ENCODE measurements at regions not wholly inside any gene's neighbourhood (a gene's known extent, or its start where the extent isn't known, plus 50 kb on each side); places are given as distances from the start of the nearest gene placed in this dataset.
"Not testable (repeated sequence)": the region's sequence is repeated elsewhere in the genome, so short reads cannot be mapped to it uniquely, and the experiment has no call there.

GRCh38 chr2:2646433-2647051 is 315.5 kb upstream of the MYT1L start:
- TF ChIP-seq, protein P1, sequence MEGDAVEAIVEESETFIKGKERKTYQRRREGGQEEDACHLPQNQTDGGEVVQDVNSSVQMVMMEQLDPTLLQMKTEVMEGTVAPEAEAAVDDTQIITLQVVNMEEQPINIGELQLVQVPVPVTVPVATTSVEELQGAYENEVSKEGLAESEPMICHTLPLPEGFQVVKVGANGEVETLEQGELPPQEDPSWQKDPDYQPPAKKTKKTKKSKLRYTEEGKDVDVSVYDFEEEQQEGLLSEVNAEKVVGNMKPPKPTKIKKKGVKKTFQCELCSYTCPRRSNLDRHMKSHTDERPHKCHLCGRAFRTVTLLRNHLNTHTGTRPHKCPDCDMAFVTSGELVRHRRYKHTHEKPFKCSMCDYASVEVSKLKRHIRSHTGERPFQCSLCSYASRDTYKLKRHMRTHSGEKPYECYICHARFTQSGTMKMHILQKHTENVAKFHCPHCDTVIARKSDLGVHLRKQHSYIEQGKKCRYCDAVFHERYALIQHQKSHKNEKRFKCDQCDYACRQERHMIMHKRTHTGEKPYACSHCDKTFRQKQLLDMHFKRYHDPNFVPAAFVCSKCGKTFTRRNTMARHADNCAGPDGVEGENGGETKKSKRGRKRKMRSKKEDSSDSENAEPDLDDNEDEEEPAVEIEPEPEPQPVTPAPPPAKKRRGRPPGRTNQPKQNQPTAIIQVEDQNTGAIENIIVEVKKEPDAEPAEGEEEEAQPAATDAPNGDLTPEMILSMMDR (IDR thresholded peaks at IDR 0.05; ENCODE audit: insufficient read depth, low read length) = no peak
- no peak for DNase-seq (ENCODE audit: low read depth)
- no peak overlapping the region for H3K4me3 ChIP-seq (ENCODE audit: low read depth, low read length)

- no peak for DNase-seq (ENCODE audit: low read depth)
- no peak overlapping the region for H3K4me3 ChIP-seq (ENCODE audit: low read depth, low read length)
- TF ChIP-seq, protein P1 (IDR thresholded peaks at IDR 0.05; ENCODE audit: insufficient read depth, low read length) = no peak
Observed at GRCh38 chr2:2645162-2645855, 314.2 kb upstream of the MYT1L start.

- H3K4me3 ChIP-seq (ENCODE audit: low read depth, low read length); DNase-seq (ENCODE audit: low read depth): not testable (repeated sequence)
Observed at GRCh38 chr2:2644751-2645150, 313.7 kb upstream of the MYT1L start.

DNA sequence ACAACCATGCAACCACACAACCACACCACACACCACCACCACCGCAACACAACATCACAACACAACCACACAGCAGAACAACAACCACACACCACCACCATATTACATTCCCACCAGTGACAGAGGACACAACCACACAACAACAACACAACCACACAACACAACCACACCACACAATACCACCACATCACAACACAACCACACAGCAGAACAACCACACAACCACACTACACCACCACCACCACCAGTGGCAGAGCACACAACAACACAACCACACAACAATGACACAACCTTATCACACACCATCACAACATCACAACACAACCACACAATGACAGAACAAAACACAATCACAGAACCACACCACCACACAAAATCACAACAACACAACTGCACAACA is 313.0 kb upstream of the MYT1L start:
- TF ChIP-seq, protein P1 (IDR thresholded peaks at IDR 0.05; ENCODE audit: insufficient read depth, low read length) = no peak
- no peak overlapping the region for H3K4me3 ChIP-seq (ENCODE audit: low read depth, low read length)
- DNase-seq (ENCODE audit: low read depth) = no peak

GRCh38 chr2:2642906-2643890 is 312.1 kb upstream of the MYT1L start:
- TF ChIP-seq, protein P1 (IDR thresholded peaks at IDR 0.05; ENCODE audit: insufficient read depth, low read length) = no peak
- H3K4me3 ChIP-seq (ENCODE audit: low read depth, low read length) = no peak overlapping the region
- DNase-seq (ENCODE audit: low read depth) = no peak

GRCh38 chr2:2641541-2642410 is 310.7 kb upstream of the MYT1L start:
- H3K4me3 ChIP-seq (ENCODE audit: low read depth, low read length) = no peak overlapping the region
- no peak for DNase-seq (ENCODE audit: low read depth)

More at GRCh38 chr2:2641541-2642410, 310.7 kb upstream of the MYT1L start:
- TF ChIP-seq, protein P1 (IDR thresholded peaks at IDR 0.05; ENCODE audit: insufficient read depth, low read length) = no peak

All from fibroblast of the aortic adventitia (primary cell).